ENCODE measurements at regions not wholly inside any gene's neighbourhood (a gene's known extent, or its start where the extent isn't known, plus 50 kb on each side); places are given as distances from the start of the nearest gene placed in this dataset.

GRCh38 chr16:65195998-65196397 lies 74.1 kb upstream of the CDH11 start:
- no peak for DNase-seq (ENCODE audit: low read depth in 2 of 2)

GRCh38 chr16:65185241-65185778 lies 63.4 kb upstream of the CDH11 start:
- DNase-seq (ENCODE audit: low read depth in 2 of 2) = no peak

GRCh38 chr16:65181071-65181561 lies 59.3 kb upstream of the CDH11 start:
- no peak for DNase-seq (ENCODE audit: low read depth in 2 of 2)

DNA sequence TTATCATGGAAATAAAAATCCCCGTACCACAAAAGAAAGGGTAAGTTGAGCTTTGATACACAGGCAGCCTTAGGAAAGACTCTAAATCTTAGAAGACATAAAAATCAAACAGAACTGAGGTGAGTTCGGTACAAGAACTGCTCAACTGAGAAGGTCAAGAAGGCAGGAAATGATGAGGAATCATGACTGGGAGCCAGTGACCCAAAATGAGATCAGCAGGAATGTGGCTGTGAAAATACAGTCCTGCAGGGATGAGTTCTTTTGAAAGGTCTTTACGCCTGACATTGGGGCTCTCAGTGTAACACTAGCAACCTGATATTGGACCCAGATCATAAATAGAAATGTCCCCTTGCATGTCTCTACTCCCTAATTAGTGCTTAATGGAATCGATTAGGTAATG lies 56.3 kb upstream of the CDH11 start:
- DNase-seq (ENCODE audit: low read depth in 2 of 2) = no peak

GRCh38 chr16:65176603-65177002 lies 54.7 kb upstream of the CDH11 start:
- no peak for DNase-seq (ENCODE audit: low read depth in 2 of 2)

GRCh38 chr16:65172356-65172755 lies 50.5 kb upstream of the CDH11 start:
- DNase-seq (ENCODE audit: low read depth in 2 of 2) = no peak
